ENCODE measurements at regions not wholly inside any gene's neighbourhood (a gene's known extent, or its start where the extent isn't known, plus 50 kb on each side); places are given as distances from the start of the nearest gene placed in this dataset.
"Not testable (repeated sequence)": the region's sequence is repeated elsewhere in the genome, so short reads cannot be mapped to it uniquely, and the experiment has no call there.

GRCh38 chr13:81089371-81090157 lies 748.6 kb upstream of the SPRY2 start:
- TF ChIP-seq, protein P1, sequence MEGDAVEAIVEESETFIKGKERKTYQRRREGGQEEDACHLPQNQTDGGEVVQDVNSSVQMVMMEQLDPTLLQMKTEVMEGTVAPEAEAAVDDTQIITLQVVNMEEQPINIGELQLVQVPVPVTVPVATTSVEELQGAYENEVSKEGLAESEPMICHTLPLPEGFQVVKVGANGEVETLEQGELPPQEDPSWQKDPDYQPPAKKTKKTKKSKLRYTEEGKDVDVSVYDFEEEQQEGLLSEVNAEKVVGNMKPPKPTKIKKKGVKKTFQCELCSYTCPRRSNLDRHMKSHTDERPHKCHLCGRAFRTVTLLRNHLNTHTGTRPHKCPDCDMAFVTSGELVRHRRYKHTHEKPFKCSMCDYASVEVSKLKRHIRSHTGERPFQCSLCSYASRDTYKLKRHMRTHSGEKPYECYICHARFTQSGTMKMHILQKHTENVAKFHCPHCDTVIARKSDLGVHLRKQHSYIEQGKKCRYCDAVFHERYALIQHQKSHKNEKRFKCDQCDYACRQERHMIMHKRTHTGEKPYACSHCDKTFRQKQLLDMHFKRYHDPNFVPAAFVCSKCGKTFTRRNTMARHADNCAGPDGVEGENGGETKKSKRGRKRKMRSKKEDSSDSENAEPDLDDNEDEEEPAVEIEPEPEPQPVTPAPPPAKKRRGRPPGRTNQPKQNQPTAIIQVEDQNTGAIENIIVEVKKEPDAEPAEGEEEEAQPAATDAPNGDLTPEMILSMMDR (IDR thresholded peaks at IDR 0.05; ENCODE audit: extremely low read depth, insufficient read depth, missing control alignments), result no peak
- in situ Hi-C loops (cut with MboI; ENCODE audit: low pct_unique_long_range_greater_than_20kb, low sequenced_read_pairs, unreplicated experiment), result no loop called here
- no peak for DNase-seq (ENCODE audit: low spot score)

GRCh38 chr13:81080911-81081454 lies 740.1 kb upstream of the SPRY2 start:
- TF ChIP-seq, protein P1 (IDR thresholded peaks at IDR 0.05; ENCODE audit: extremely low read depth, insufficient read depth, missing control alignments), result no peak
- no peak for DNase-seq (ENCODE audit: low spot score)
- in situ Hi-C loops (cut with MboI; ENCODE audit: low pct_unique_long_range_greater_than_20kb, low sequenced_read_pairs, unreplicated experiment), result no loop called here

- TF ChIP-seq, protein P1 (IDR thresholded peaks at IDR 0.05; ENCODE audit: extremely low read depth, insufficient read depth, missing control alignments), result no peak
- no peak for DNase-seq (ENCODE audit: low spot score)
- in situ Hi-C loops (cut with MboI; ENCODE audit: low pct_unique_long_range_greater_than_20kb, low sequenced_read_pairs, unreplicated experiment), result no loop called here
Measured at GRCh38 chr13:81078048-81078447, 737.1 kb upstream of the SPRY2 start.

DNA sequence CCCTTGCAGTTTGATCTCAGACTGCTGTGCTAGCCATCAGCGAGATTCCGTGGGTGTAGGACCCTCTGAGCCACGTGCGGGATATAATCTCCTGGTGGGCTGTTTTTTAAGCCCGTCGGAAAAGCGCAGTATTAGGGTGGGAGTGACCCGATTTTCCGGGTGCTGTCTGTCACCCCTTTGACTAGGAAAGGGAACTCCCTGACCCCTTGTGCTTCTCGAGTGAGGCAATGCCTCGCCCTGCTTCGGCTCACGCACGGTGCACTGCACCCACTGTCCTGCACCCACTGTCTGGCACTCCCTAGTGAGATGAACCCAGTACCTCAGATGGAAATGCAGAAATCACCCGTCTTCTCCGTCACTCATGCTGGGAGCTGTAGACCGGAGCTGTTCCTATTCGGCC lies 728.9 kb upstream of the SPRY2 start:
- DNase-seq (ENCODE audit: low spot score); in situ Hi-C loops (cut with MboI; ENCODE audit: low pct_unique_long_range_greater_than_20kb, low sequenced_read_pairs, unreplicated experiment): not testable (repeated sequence)

- no peak for DNase-seq (ENCODE audit: low spot score)
- TF ChIP-seq, protein P1 (IDR thresholded peaks at IDR 0.05; ENCODE audit: extremely low read depth, insufficient read depth, missing control alignments), result no peak
- in situ Hi-C loops (cut with MboI; ENCODE audit: low pct_unique_long_range_greater_than_20kb, low sequenced_read_pairs, unreplicated experiment), result no loop called here
Measured at GRCh38 chr13:81058916-81059290, 718.0 kb upstream of the SPRY2 start.

GRCh38 chr13:81058211-81058915 lies 717.4 kb upstream of the SPRY2 start:
- TF ChIP-seq, protein P1 (IDR thresholded peaks at IDR 0.05; ENCODE audit: extremely low read depth, insufficient read depth, missing control alignments), result no peak
- in situ Hi-C loops (cut with MboI; ENCODE audit: low pct_unique_long_range_greater_than_20kb, low sequenced_read_pairs, unreplicated experiment), result no loop called here
- no peak for DNase-seq (ENCODE audit: low spot score)

DNA sequence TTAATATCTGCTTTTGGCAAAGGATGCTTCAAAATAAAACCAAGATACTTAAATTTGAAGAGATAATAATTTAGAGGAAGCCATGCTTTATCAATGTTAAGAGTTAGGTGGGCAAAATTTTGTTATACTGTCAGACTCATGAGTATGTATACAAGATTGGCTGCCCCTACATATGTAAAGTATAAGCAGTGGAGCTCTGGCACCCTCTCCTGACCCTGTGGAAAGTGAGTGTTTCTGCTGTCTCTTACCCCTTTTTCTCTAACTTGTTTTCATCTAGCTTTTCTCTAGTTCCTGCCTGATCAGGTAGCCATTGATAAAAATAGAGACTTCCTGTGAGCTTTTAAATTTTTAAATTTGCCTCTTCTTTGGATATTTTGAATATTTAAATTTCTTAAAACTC lies 710.9 kb upstream of the SPRY2 start:
- DNase-seq (ENCODE audit: low spot score), result no peak
- in situ Hi-C loops (cut with MboI; ENCODE audit: low pct_unique_long_range_greater_than_20kb, low sequenced_read_pairs, unreplicated experiment), result no loop called here
- TF ChIP-seq, protein P1 (IDR thresholded peaks at IDR 0.05; ENCODE audit: extremely low read depth, insufficient read depth, missing control alignments), result no peak
